GM12892 (cell line): ENCODE measurements at regions not wholly inside any gene's neighbourhood (a gene's known extent, or its start where the extent isn't known, plus 50 kb on each side); places are given as distances from the start of the nearest gene placed in this dataset.

Experiments used
- POLR2A ChIP-seq: IDR thresholded peaks from 2 replicates; pipeline ENCODE4 v1.6.1; 2011; ENCODE audit warnings: low read depth, low read length, control low read depth
- POLR2AphosphoS5 ChIP-seq: IDR thresholded peaks from 2 replicates; pipeline ENCODE4 v1.6.1; 2011; ENCODE audit warnings: low read depth, low read length, control low read depth
- TAF1 ChIP-seq: IDR thresholded peaks from 2 replicates; pipeline ENCODE4 v1.6.1; 2011; ENCODE audit warnings: low read depth, mild to moderate bottlenecking, control low read depth, low read length, borderline replicate concordance

GRCh38 chr5:176175101-176175852, 62.9 kb upstream of the SIMC1 start:
- TF ChIP-seq POLR2A: no peak
- TF ChIP-seq POLR2AphosphoS5: no peak
- no peak for TF ChIP-seq TAF1
